Activated T-cell treated with anti-CD3 and anti-CD28 coated beads for 24 hours (primary cell): ENCODE measurements at regions not wholly inside any gene's neighbourhood (a gene's known extent, or its start where the extent isn't known, plus 50 kb on each side); places are given as distances from the start of the nearest gene placed in this dataset.

Experiments used
- DNase-seq: peaks from one replicate; pipeline ENCODE4 v3.0.0-alpha.2; 2020; ENCODE audit warnings: low read depth

DNA sequence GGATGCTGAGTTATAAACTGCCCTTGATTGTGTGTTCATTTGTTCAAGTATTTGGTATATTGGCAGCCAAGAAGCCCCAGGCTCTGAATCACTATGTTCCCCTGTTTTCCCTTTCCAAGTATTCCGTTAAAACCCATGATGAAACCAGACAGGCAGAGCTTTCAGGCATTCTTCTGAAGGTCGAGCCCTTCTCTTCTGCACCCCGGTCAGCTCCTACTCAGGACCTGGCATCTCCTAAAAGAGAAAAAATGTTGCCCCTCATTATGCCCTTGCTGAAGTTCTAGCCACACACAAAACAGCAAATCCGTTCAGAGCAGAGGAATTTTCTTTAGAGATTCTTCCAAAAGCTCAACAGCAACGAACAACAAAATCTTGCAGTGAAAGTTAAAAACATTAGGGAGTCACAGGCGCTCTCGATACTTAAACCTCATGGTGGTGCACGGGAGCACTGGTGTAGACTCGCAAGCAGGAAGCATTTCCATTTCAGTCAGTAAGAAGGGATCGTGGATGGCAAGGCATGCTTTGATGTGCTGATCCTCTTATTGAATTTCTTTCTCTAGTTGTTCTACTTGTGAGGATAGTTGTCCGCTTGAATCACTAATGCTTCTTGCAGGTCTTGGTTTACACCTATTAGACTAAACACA, 264.9 kb downstream of the SKIDA1 start:
- no peak for DNase-seq

GRCh38 chr10:21260066-21260465, 265.4 kb downstream of the SKIDA1 start:
- DNase-seq: no peak

- DNase-seq: no peak
Observed at GRCh38 chr10:21257919-21258318, 267.6 kb downstream of the SKIDA1 start.

- DNase-seq: no peak
Observed at GRCh38 chr10:21257191-21257590, 268.3 kb downstream of the SKIDA1 start.

GRCh38 chr10:21249435-21249834, 276.0 kb downstream of the SKIDA1 start:
- DNase-seq: no peak

GRCh38 chr10:21247592-21247991, 277.9 kb downstream of the SKIDA1 start:
- no peak for DNase-seq

GRCh38 chr10:21246178-21246577, 279.3 kb downstream of the SKIDA1 start:
- DNase-seq: no peak

DNA sequence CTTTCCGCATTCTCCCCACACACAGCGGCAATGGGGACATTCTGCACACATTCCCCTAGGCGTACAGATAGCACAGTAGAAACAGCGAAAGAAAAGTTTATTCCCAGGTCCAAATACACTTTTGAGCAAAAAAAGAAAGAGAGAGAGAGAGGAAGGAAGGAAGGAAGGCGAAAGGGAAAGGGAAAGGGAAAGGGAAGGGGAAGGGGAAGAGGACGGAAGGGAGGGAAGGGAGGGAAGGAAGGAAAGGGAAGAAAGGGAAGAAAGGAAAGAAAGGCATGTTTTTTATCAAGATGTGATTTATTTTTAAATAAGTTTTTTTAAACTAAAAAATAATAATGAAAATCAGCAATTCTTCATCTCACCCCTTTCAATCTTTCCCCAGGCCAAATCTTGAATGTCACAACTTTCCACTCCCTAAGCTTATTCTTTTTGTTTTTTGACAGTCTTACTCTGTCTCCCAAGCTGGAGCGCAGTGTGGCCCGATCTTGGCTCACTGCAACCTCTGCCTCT, 281.7 kb downstream of the SKIDA1 start:
- no peak for DNase-seq

DNA sequence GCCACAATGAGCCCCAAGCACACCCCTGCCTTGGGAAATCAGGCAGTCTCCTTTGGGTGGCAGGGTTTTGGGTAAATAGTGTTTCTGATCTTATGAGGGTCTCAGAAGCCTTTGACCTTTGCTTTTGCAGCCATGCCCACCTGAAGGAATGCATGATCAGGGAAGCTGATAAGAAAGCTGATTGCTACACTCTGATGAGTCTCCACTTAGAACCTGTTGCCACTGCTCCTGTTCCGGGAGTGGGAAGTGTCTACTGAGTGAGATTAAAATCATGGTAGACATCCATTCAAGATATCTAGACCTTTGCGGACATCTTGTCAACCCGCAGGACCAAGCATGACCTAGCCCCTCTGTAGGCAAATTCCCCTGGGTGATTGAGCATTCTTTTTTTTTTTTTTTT, 282.6 kb downstream of the SKIDA1 start:
- DNase-seq: no peak

DNA sequence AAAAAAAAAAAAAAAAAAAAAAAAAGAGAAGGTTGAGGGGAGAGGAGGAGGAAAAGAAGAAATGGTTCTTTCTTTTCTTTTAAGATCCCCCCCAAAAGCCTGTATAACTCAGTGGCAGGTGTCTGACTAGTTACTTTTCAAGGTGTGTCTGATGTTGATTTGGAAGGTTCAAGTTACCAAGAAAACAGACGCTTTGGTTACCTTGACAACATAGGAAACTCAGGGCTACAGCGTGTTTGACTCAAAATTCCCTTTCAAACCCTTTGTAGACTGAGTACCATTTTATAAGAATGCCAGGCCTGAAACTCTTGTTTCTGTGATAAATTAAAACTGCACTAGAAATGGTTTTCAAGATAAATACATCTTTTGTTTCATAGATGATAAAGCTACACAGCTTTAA, 286.8 kb downstream of the SKIDA1 start:
- DNase-seq: no peak

- no peak for DNase-seq
Observed at GRCh38 chr10:21238044-21238443, 287.4 kb downstream of the SKIDA1 start.

GRCh38 chr10:21234761-21235160, 290.7 kb downstream of the SKIDA1 start:
- DNase-seq: no peak

DNA sequence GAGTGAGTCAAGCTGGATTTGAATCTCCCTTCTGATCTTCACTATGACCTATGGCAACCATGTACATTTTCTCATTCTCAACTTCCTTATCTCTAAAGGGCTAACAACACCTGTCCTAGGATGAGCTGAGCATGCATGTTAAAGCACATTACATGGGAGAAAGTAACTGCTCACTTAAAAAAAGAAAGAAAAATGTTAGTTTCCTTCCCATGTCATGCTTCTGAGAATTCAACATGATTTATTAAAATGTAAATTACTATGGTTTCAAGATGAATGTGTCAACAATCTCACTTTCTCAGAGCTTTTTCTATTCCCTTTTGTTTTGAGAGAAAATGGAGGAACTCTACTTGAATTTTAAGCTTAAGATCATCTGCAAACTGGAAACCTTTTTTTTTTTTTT, 295.3 kb downstream of the SKIDA1 start:
- no peak for DNase-seq

- DNase-seq: no peak
Observed at GRCh38 chr10:21217748-21218367, 307.6 kb downstream of the SKIDA1 start.

DNA sequence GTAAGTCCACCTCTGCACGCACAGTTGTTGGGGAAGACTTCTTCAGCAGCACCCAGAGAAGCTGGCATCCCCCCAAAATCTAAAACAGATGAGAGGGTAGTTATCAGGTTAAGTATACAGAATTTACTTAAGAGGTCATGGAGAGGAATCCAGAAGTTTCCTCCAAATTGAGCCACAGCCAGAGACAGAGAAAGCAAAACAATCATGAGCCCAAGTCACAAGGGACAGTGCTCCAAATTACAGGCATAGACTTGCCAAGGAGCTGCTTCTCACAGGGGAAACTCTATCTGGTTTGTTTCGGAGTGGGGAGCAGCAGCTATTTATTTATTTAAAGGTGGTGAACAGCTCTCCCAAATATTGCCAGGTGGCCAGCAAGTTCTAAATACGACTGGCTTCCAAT, 308.4 kb downstream of the SKIDA1 start:
- no peak for DNase-seq

DNA sequence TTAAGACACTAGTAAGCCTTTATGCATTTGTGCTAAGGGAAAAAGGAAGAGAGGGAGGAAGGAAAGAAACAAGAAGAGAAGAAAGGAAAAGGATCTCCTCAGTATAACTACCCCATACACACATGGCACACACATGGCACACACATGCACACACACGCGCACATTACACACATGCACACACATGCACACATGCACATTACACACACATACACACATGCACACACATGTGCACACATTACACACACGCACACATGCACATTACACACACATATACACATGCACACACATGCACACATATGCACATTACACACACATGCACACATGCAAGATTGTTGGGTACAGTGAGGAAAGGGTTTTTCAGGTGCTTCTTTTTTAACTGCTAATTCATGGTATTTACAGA, 311.2 kb downstream of the SKIDA1 start:
- no peak for DNase-seq

DNA sequence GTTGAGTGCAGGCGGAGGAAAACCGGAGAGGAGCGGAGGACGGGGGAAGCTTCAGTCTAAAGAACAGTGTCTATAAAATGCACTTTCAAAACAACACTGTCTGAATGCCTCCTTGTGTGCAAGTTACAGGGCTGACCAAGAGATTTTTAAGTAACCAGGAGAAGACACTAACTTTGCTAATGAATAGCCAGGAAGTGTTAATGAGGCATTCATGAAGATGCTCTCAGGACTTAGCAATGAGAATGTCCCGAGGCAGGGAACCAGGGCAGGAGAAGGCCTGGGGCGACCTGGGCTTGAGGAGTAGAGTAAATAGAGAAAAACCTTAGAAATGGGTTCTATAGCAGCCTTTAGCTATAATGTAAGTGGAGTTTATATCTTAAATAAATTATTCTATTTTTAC, 312.1 kb downstream of the SKIDA1 start:
- DNase-seq: no peak

DNA sequence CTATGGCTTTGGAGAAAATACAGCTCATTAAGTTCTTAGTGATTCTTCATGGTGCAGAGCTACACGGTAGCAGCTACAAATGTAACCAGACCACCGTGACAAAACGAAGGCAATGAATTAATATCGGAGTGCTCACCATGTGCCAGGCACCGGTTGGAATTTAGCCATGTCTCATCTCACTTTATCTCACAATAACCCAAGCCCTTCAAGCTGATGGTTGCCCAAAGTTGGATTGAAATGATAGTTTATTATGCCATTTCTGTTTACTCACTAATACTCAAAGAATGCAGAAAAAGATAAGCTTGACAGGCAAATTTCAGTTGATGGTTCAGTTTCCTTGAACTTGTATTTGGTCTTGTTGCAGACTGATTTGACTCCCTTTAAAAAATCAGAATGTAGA, 312.6 kb downstream of the SKIDA1 start:
- no peak for DNase-seq

- no peak for DNase-seq
Observed at GRCh38 chr10:21212348-21212747, 313.1 kb downstream of the SKIDA1 start.

- DNase-seq: no peak
Observed at GRCh38 chr10:21209495-21209894, 312.4 kb upstream of the NEBL start.

- DNase-seq: no peak
Observed at GRCh38 chr10:21208666-21209316, 311.7 kb upstream of the NEBL start.

- DNase-seq: no peak
Observed at GRCh38 chr10:21207852-21208646, 310.9 kb upstream of the NEBL start.

- no peak for DNase-seq
Observed at GRCh38 chr10:21205328-21205727, 308.2 kb upstream of the NEBL start.
